ENCODE measurements at regions not wholly inside any gene's neighbourhood (a gene's known extent, or its start where the extent isn't known, plus 50 kb on each side); places are given as distances from the start of the nearest gene placed in this dataset.
"Not testable (repeated sequence)": the region's sequence is repeated elsewhere in the genome, so short reads cannot be mapped to it uniquely, and the experiment has no call there.

GRCh38 chr5:74534397-74535129 lies 106.0 kb downstream of the ENC1 start:
- DNase-seq: no peak

GRCh38 chr5:74530326-74531050 lies 110.0 kb downstream of the ENC1 start:
- DNase-seq: peak; percentile 33 to 40 (median 33)

- no peak for DNase-seq
Observed at GRCh38 chr5:74529101-74529500, 111.4 kb downstream of the ENC1 start.

GRCh38 chr5:74526111-74526510 lies 114.4 kb downstream of the ENC1 start:
- DNase-seq: no peak

GRCh38 chr5:74524767-74525166 lies 115.8 kb downstream of the ENC1 start:
- DNase-seq: not testable (repeated sequence)

GRCh38 chr5:74523698-74524097 lies 116.8 kb downstream of the ENC1 start:
- DNase-seq: not testable (repeated sequence)

- DNase-seq: not testable (repeated sequence)
Observed at GRCh38 chr5:74522838-74523237, 117.7 kb downstream of the ENC1 start.

- DNase-seq: no peak
Observed at GRCh38 chr5:74521401-74521800, 119.1 kb downstream of the ENC1 start.

- DNase-seq: no peak
Observed at GRCh38 chr5:74519679-74520078, 120.8 kb downstream of the ENC1 start.

- peak in 2 of 3 donors; percentile 76 to 88 for DNase-seq
Observed at GRCh38 chr5:74519161-74519571, 121.4 kb downstream of the ENC1 start.

GRCh38 chr5:74517700-74518099 lies 122.8 kb downstream of the ENC1 start:
- DNase-seq: no peak

- DNase-seq: no peak
Observed at GRCh38 chr5:74516211-74516636, 124.3 kb downstream of the ENC1 start.

- no peak for DNase-seq
Observed at GRCh38 chr5:74514888-74515551, 125.5 kb downstream of the ENC1 start.

GRCh38 chr5:74511770-74512169 lies 128.8 kb downstream of the ENC1 start:
- DNase-seq: not testable (repeated sequence)

GRCh38 chr5:74510476-74511075 lies 130.0 kb downstream of the ENC1 start:
- no peak for DNase-seq

GRCh38 chr5:74507370-74508005 lies 133.0 kb downstream of the ENC1 start:
- DNase-seq: no peak

GRCh38 chr5:74506119-74506518 lies 134.4 kb downstream of the ENC1 start:
- DNase-seq: no peak

- DNase-seq: no peak
Observed at GRCh38 chr5:74504463-74504862, 136.1 kb downstream of the ENC1 start.

GRCh38 chr5:74502479-74502950 lies 138.0 kb downstream of the ENC1 start:
- DNase-seq: no peak

GRCh38 chr5:74501674-74502478 lies 138.7 kb downstream of the ENC1 start:
- no peak for DNase-seq

GRCh38 chr5:74500110-74500917 lies 140.2 kb downstream of the ENC1 start:
- no peak for DNase-seq
